AG10803 (cell line): ENCODE measurements at regions not wholly inside any gene's neighbourhood (a gene's known extent, or its start where the extent isn't known, plus 50 kb on each side); places are given as distances from the start of the nearest gene placed in this dataset.

Experiments
- DNase-seq: peaks from one replicate; pipeline ENCODE4 v3.0.0; 2010; ENCODE audit warnings: low read depth
- H3K4me3 ChIP-seq: 2 replicates; pipeline ENCODE4 v1.5.1; 2011; ENCODE audit warnings: mild to moderate bottlenecking, low read length, control low read depth
- TF ChIP-seq, protein P1 (sequence below): conservative IDR thresholded peaks from 2 replicates; pipeline ENCODE4 v1.5.1; 2011; ENCODE audit warnings: mild to moderate bottlenecking, low read length, control low read depth, inconsistent platforms

DNA sequence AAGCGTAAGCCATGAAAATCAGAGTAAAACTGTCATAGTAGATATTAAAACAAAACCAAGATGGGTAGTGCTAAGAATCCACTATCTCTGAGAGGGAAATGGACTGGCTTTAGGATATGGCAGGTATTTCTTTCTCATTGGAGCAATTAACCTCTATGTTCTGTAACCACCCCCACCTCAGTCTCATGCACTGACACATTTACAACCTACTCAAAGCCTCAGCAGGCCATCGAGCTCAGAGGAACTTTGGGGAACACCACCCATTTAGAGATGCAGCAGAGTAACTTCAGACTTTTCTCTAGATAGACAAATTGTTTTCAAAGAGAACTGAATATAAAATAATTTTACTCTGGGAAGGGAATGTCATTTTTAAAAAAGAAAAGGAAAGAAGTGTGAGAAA lies 615.8 kb upstream of the ZFHX3 start:
- no peak overlapping the region for H3K4me3 ChIP-seq
- DNase-seq: no peak
- TF ChIP-seq, protein P1, sequence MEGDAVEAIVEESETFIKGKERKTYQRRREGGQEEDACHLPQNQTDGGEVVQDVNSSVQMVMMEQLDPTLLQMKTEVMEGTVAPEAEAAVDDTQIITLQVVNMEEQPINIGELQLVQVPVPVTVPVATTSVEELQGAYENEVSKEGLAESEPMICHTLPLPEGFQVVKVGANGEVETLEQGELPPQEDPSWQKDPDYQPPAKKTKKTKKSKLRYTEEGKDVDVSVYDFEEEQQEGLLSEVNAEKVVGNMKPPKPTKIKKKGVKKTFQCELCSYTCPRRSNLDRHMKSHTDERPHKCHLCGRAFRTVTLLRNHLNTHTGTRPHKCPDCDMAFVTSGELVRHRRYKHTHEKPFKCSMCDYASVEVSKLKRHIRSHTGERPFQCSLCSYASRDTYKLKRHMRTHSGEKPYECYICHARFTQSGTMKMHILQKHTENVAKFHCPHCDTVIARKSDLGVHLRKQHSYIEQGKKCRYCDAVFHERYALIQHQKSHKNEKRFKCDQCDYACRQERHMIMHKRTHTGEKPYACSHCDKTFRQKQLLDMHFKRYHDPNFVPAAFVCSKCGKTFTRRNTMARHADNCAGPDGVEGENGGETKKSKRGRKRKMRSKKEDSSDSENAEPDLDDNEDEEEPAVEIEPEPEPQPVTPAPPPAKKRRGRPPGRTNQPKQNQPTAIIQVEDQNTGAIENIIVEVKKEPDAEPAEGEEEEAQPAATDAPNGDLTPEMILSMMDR: no peak

DNA sequence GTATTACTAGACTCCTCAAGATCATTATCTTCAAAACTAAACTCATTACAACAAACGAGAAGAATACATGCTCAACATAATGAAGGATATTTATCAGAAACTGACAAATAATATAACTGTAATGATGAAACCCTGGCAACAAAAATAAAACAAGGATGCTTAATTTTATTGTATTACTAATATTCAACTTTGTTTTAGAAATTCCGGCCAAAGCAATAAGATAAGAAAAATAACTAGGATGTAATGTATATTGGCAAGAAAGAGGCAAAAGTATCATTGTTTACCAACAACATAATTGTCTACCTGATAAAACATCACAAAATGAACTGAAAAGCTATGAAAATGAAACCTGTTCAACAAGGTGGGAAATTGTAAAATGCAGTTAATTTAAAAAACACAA lies 588.3 kb upstream of the ZFHX3 start:
- H3K4me3 ChIP-seq: no peak overlapping the region
- DNase-seq: no peak
- TF ChIP-seq, protein P1: no peak

DNA sequence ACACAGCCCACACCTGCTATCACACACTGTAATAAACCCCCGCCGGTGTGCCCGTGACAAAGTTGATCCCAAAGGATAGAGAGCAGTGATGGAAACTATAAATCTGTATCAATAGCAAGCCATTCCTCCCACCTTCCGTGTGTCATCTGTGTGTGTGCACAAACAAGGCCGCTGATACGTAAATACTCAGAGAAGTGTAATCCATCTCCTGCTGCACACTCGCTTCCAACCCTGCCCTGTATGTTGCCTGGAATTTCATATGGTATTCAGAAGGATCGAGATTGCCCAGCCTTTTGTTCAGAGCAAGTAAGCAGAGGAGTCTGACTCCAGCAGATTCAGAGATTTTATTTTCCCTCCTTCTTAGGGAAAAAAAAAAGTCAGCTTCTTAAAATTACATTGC lies 581.1 kb upstream of the ZFHX3 start:
- no peak for DNase-seq
- H3K4me3 ChIP-seq: no peak overlapping the region
- TF ChIP-seq, protein P1: no peak

DNA sequence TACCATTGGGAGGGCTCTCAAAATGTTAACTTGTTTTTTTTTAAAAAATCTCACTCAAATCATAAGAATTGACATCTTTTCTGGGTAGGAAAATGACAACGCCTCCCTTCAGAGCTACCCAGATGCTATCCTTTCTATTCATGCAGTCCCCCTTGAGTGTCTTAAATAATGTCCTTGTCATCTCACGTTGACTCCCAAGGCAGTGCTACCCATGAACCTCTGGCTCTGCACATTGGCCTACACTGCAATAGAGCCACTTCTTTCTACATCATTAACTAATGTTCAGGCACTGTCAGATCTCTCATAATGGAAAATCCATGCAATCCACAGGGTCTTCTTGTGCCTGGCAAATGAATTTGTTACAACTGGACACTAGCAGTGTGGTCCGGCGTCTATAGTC lies 569.8 kb upstream of the ZFHX3 start:
- no peak for DNase-seq
- TF ChIP-seq, protein P1: no peak
- H3K4me3 ChIP-seq: no peak overlapping the region

DNA sequence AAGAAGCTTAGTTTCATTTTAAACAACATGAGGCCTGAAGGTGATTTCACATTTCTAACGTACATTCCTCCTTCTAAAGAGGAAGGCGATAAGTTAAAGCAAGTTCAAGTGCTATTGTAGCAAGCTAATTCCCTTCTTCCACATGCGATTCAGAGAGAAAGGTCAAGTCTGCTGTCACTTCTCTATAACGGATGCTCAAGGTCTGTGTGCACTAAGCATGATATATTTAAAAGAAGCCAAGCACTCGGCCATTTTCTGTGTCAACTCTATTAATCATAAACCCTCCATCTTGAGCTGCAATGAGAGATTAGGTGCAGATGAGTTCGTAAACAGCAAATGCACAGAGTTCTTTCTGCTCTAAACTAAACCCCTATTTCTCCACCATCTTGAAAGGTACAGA lies 568.8 kb upstream of the ZFHX3 start:
- TF ChIP-seq, protein P1: no peak
- no peak overlapping the region for H3K4me3 ChIP-seq
- no peak for DNase-seq

DNA sequence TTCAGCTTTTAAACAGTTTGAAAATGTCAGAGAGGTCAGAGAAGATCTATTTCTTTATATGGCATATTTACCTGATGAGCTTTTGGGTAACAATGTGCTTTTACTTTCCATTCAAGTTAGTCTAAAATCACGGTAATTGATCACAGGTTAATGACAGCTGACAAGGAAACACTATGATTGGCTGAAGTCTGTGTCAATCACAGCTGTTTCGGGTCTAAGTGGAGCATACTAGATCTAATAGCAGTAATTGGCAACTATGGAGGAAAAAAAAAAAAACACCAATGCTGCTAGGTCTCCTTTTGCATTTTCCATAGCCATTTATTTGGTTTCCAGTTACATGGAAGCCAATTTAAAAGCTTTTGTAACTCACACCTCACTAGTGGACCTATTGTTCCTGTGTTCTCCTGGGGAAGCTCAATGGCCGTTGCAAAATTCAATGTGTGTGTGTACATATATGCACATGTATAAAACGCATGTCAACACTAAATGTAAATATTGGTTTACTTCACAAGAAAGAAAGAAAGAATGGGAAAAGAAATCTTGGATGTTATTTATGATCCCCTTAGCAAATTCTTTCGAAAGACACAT lies 568.3 kb upstream of the ZFHX3 start:
- no peak overlapping the region for H3K4me3 ChIP-seq
- peak; percentile 3 for DNase-seq
- TF ChIP-seq, protein P1: no peak

DNA sequence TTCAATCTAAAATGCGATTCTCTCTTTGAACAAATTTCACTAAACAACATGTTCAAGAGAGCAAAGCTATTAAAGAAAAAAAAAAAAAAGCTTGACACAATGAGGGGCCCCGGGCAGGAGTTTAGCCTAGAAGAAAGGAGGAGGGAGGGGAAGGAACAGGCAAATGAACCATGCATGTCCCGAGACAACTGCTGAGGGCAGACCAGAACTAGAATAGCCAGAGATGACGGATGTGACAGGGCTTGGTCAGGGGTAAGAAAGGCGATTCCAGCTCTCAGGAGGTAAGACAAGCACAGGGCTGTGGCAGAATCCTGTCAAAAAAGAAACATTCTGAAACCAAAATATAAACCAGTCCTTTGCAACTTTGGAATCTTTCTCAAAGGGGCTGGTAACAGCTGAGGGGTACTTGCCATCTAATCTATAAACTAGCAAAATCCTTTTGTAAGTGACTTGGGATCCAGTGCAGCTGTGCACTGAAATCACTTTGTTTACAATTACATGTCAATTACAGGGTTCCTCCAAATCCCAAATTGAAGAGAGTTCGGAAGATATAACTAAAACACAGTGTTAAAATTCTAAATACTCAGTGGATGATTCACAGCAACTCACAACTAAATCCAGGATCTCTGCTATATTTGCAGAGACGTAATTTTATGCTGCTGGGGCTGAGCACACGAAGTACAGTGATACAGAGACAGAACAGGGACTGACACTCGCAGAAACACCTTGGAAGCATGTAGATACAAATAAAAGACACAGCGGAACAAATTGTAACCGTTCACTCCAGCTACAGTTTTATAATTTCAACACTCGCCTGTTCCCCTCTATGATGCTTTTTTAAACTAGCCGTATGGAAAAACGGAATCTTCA lies 567.4 kb upstream of the ZFHX3 start:
- TF ChIP-seq, protein P1: no peak
- no peak for DNase-seq
- H3K4me3 ChIP-seq: no peak overlapping the region
